Vagina (tissue), 2 donors: ENCODE measurements at regions not wholly inside any gene's neighbourhood (a gene's known extent, or its start where the extent isn't known, plus 50 kb on each side); places are given as distances from the start of the nearest gene placed in this dataset.

Experiments
- POLR2AphosphoS5 ChIP-seq, 2 donors: sonication (generic); formaldehyde crosslinking; IDR thresholded peaks; one replicate each; pipeline ENCODE4 v1.9.0; 2017; ENCODE audit warnings: antibody characterized with exemption in 2 of 2, mild to moderate bottlenecking in 2 of 2, low read depth in 1 of 2; ENCODE audit not compliant: insufficient read depth in 1 of 2
- TF ChIP-seq, protein P1 (sequence below), 3 experiments: fragments of 450-650 bp in 2 of 3; fragments of 200-600 bp in 1 of 3; sonication (generic) in 1 of 3; IDR thresholded peaks; one replicate each; pipeline ENCODE4 v1.5.1; 2017 to 2019; ENCODE audit warnings: antibody characterized with exemption in 3 of 3, mild to moderate bottlenecking in 2 of 3, moderate library complexity in 2 of 3

- TF ChIP-seq, protein P1, sequence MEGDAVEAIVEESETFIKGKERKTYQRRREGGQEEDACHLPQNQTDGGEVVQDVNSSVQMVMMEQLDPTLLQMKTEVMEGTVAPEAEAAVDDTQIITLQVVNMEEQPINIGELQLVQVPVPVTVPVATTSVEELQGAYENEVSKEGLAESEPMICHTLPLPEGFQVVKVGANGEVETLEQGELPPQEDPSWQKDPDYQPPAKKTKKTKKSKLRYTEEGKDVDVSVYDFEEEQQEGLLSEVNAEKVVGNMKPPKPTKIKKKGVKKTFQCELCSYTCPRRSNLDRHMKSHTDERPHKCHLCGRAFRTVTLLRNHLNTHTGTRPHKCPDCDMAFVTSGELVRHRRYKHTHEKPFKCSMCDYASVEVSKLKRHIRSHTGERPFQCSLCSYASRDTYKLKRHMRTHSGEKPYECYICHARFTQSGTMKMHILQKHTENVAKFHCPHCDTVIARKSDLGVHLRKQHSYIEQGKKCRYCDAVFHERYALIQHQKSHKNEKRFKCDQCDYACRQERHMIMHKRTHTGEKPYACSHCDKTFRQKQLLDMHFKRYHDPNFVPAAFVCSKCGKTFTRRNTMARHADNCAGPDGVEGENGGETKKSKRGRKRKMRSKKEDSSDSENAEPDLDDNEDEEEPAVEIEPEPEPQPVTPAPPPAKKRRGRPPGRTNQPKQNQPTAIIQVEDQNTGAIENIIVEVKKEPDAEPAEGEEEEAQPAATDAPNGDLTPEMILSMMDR (IDR thresholded peaks at IDR 0.05) = no peak
- no peak for TF ChIP-seq POLR2AphosphoS5 (IDR thresholded peaks at IDR 0.05; ENCODE audit: insufficient read depth in 1 of 2, low read depth in 1 of 2)
These were observed 292.8 kb downstream of the TTC6 start for GRCh38 chr14:37888234-37888633.
